K562 (cell line): ENCODE measurements at regions not wholly inside any gene's neighbourhood (a gene's known extent, or its start where the extent isn't known, plus 50 kb on each side); places are given as distances from the start of the nearest gene placed in this dataset.

Experiments used
- CTCFL ChIP-seq: IDR thresholded peaks from 2 replicates; pipeline ENCODE4 v1.6.1; 2011; ENCODE audit warnings: borderline replicate concordance, low read depth, mild to moderate bottlenecking, moderate library complexity, low read length; ENCODE audit not compliant: insufficient read depth, poor library complexity, severe bottlenecking
- LARP7 ChIP-seq: fragments of 450-650 bp; IDR thresholded peaks from 2 replicates; pipeline ENCODE4 v1.6.1; 2016
- PTRF ChIP-seq: fragments of 450-650 bp; IDR thresholded peaks from 2 replicates; pipeline ENCODE4 v1.6.1; 2016; ENCODE audit warnings: mild to moderate bottlenecking, missing genetic modification characterization, missing compliant biosample characterization
- RNF219 ChIP-seq: fragments of 250-450 bp; sonication (Bioruptor Pico); IDR thresholded peaks from 2 replicates; pipeline ENCODE4 v1.5.0; 2022; ENCODE audit warnings: mild to moderate bottlenecking
- SIN3A ChIP-seq, 2 experiments: fragments of 150-350 bp in 1 of 2; IDR thresholded peaks; 2 replicates each; pipeline ENCODE4 v1.6.1; 2011 to 2016; ENCODE audit warnings: borderline replicate concordance in 2 of 2, low read depth in 2 of 2, low read length in 2 of 2, mild to moderate bottlenecking in 2 of 2, moderate library complexity in 2 of 2; ENCODE audit not compliant: control insufficient read depth in 1 of 2
- ZBTB12 ChIP-seq: fragments of 250-450 bp; sonication (Bioruptor Pico); IDR thresholded peaks from 2 replicates; pipeline ENCODE4 v1.4.0; 2020
- ZNF778 ChIP-seq: fragments of 450-650 bp; formaldehyde crosslinking; IDR thresholded peaks from 2 replicates; pipeline ENCODE4 v1.4.0; 2020; ENCODE audit warnings: mild to moderate bottlenecking, moderate library complexity

GRCh38 chr12:43273467-43273866, 278.5 kb downstream of the ADAMTS20 start (continued):
- TF ChIP-seq RNF219 (CRISPR knock-in tag) (no peak), SIN3A (IDR thresholded peaks at IDR 0.05; ENCODE audit: borderline replicate concordance in 2 of 2, control insufficient read depth in 1 of 2, low read depth in 2 of 2, low read length in 2 of 2) (no peak), ZBTB12 (CRISPR knock-in tag) (no peak), CTCFL (no peak), LARP7 (no peak), PTRF (tag) (no peak), ZNF778 (CRISPR knock-in tag) (no peak)
- TF ChIP-seq, all 486 proteins: peak for 0
